ENCODE measurements at regions not wholly inside any gene's neighbourhood (a gene's known extent, or its start where the extent isn't known, plus 50 kb on each side); places are given as distances from the start of the nearest gene placed in this dataset.

- ChIA-PET POLR2A (ENCODE audit: low non-redundant PET) (no interaction called here), CTCF (no interaction called here)
- Histone ChIP-seq H3K4me1 (ENCODE audit: insufficient read depth, low read length, poor library complexity, severe bottlenecking) (no peaks in the 10 kb centered on the region), H3K27me3 (replicated peaks; ENCODE audit: insufficient read depth, low read depth, low read length, poor library complexity) (no peaks in the 10 kb centered on the region), H3K4me3 (ENCODE audit: low read depth, low read length, poor library complexity, severe bottlenecking) (no peak overlapping the region), H3K9me3 (ENCODE audit: low read depth, low read length, poor library complexity, severe bottlenecking) (no peaks in the 10 kb centered on the region), H3K27ac (ENCODE audit: low read depth, low read length, poor library complexity, severe bottlenecking) (no peak overlapping the region), H3K36me3 (ENCODE audit: insufficient read depth, low read length, poor library complexity, severe bottlenecking) (no peaks in the 10 kb centered on the region)
- DNase-seq (ENCODE audit: low spot score): no peak
- intact Hi-C loops (cut with micrococcal nuclease; ENCODE audit: unreplicated experiment): loop anchor here (5.0 to 10.0 kb wide), 2 partner anchors 847 to 1365 kb away; no protein-coding TSS in a partner anchor
- TF ChIP-seq EZH2 (IDR thresholded peaks at IDR 0.05; ENCODE audit: borderline replicate concordance, low read depth, low read length, poor library complexity, severe bottlenecking): no peak
- TF ChIP-seq, protein P1, sequence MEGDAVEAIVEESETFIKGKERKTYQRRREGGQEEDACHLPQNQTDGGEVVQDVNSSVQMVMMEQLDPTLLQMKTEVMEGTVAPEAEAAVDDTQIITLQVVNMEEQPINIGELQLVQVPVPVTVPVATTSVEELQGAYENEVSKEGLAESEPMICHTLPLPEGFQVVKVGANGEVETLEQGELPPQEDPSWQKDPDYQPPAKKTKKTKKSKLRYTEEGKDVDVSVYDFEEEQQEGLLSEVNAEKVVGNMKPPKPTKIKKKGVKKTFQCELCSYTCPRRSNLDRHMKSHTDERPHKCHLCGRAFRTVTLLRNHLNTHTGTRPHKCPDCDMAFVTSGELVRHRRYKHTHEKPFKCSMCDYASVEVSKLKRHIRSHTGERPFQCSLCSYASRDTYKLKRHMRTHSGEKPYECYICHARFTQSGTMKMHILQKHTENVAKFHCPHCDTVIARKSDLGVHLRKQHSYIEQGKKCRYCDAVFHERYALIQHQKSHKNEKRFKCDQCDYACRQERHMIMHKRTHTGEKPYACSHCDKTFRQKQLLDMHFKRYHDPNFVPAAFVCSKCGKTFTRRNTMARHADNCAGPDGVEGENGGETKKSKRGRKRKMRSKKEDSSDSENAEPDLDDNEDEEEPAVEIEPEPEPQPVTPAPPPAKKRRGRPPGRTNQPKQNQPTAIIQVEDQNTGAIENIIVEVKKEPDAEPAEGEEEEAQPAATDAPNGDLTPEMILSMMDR (conservative IDR thresholded peaks at IDR 0.05; ENCODE audit: low read depth, low read length): no peak
- BruUV-seq (replicated peaks): no TSS peak
Measured at GRCh38 chr11:24389575-24389974, 107.3 kb upstream of the LUZP2 start.

- no peak for TF ChIP-seq EZH2 (IDR thresholded peaks at IDR 0.05; ENCODE audit: borderline replicate concordance, low read depth, low read length, poor library complexity, severe bottlenecking)
- TF ChIP-seq, protein P1 (conservative IDR thresholded peaks at IDR 0.05; ENCODE audit: low read depth, low read length): no peak
- no peaks in the 10 kb centered on the region for H3K4me1 ChIP-seq (ENCODE audit: insufficient read depth, low read length, poor library complexity, severe bottlenecking)
- CTCF ChIA-PET: no interaction called here
- DNase-seq (ENCODE audit: low spot score): no peak
- BruUV-seq (replicated peaks): no TSS peak
- no peak overlapping the region for H3K27ac ChIP-seq (ENCODE audit: low read depth, low read length, poor library complexity, severe bottlenecking)
- no peak overlapping the region for H3K4me3 ChIP-seq (ENCODE audit: low read depth, low read length, poor library complexity, severe bottlenecking)
- POLR2A ChIA-PET (ENCODE audit: low non-redundant PET): no interaction called here
- H3K36me3 ChIP-seq (ENCODE audit: insufficient read depth, low read length, poor library complexity, severe bottlenecking): no peaks in the 10 kb centered on the region
- H3K9me3 ChIP-seq (ENCODE audit: low read depth, low read length, poor library complexity, severe bottlenecking): no peaks in the 10 kb centered on the region
- intact Hi-C loops (cut with micrococcal nuclease; ENCODE audit: unreplicated experiment): loop anchor here (5.0 kb wide), 1 partner anchor 1278 kb away; no protein-coding TSS in a partner anchor
- H3K27me3 ChIP-seq (replicated peaks; ENCODE audit: insufficient read depth, low read depth, low read length, poor library complexity): no peaks in the 10 kb centered on the region
Measured at GRCh38 chr11:24390016-24390415, 106.8 kb upstream of the LUZP2 start.

DNA sequence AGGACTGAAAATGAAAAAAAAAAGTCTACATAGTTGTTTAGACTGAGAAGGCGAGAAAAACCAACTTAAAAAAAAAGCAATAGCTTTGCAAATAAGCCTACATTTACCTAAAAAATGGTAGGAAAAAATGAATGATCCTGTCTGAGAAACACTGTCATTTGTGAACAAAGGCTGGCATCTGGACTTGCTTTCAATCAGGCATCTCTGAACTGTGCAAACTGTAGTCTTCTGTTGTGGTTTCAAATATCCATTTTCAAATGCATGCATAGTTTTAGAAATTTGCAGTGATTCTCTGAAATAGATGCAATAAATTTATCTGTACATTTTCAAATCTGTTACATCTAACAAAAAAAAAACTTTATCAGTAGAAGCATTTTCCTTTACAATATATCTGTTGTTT, 106.1 kb upstream of the LUZP2 start:
- POLR2A ChIA-PET (ENCODE audit: low non-redundant PET): no interaction called here

More for the DNA sequence above, 106.1 kb upstream of the LUZP2 start:
- no peak overlapping the region for H3K27ac ChIP-seq (ENCODE audit: low read depth, low read length, poor library complexity, severe bottlenecking)
- CTCF ChIA-PET: no interaction called here
- TF ChIP-seq EZH2 (IDR thresholded peaks at IDR 0.05; ENCODE audit: borderline replicate concordance, low read depth, low read length, poor library complexity, severe bottlenecking): no peak
- TF ChIP-seq, protein P1 (conservative IDR thresholded peaks at IDR 0.05; ENCODE audit: low read depth, low read length): no peak
- H3K4me3 ChIP-seq (ENCODE audit: low read depth, low read length, poor library complexity, severe bottlenecking): no peak overlapping the region
- no peak for DNase-seq (ENCODE audit: low spot score)
- H3K4me1 ChIP-seq (ENCODE audit: insufficient read depth, low read length, poor library complexity, severe bottlenecking): no peaks in the 10 kb centered on the region
- no TSS peak for BruUV-seq (replicated peaks)
- H3K27me3 ChIP-seq (replicated peaks; ENCODE audit: insufficient read depth, low read depth, low read length, poor library complexity): no peaks in the 10 kb centered on the region
- H3K36me3 ChIP-seq (ENCODE audit: insufficient read depth, low read length, poor library complexity, severe bottlenecking): no peaks in the 10 kb centered on the region
- no peaks in the 10 kb centered on the region for H3K9me3 ChIP-seq (ENCODE audit: low read depth, low read length, poor library complexity, severe bottlenecking)
- intact Hi-C loops (cut with micrococcal nuclease; ENCODE audit: unreplicated experiment): loop anchor here (5.0 kb wide), 1 partner anchor 1278 kb away; no protein-coding TSS in a partner anchor
